Esophagus muscularis mucosa (tissue), 4 donors: ENCODE measurements at regions not wholly inside any gene's neighbourhood (a gene's known extent, or its start where the extent isn't known, plus 50 kb on each side); places are given as distances from the start of the nearest gene placed in this dataset.

Experiments
- DNase-seq: peaks from one replicate; pipeline ENCODE4 v3.0.0-alpha.2; 2017; ENCODE audit errors: extremely low spot score
- H3K27ac ChIP-seq, 4 donors: fragments of 200-600 bp; sonication (generic); replicated peaks in 1 of 4; 1 replicate in 3 of 4; 2 replicates in 1 of 4; pipeline ENCODE4 v1.5.1; 2016 to 2019; ENCODE audit warnings: mild to moderate bottlenecking in 1 of 4
- H3K27me3 ChIP-seq, 4 donors: fragments of 200-600 bp; sonication (generic); one replicate each; pipeline versions ENCODE4 v1.5.1 to v1.6.0; 2016 to 2019
- H3K36me3 ChIP-seq, 4 donors: fragments of 200-600 bp; sonication (generic); one replicate each; pipeline ENCODE4 v1.5.1; 2016 to 2019
- H3K4me1 ChIP-seq, 4 donors: fragments of 200-600 bp; sonication (generic); one replicate each; pipeline ENCODE4 v1.5.1; 2016 to 2019
- H3K4me3 ChIP-seq, 4 donors: fragments of 200-600 bp; sonication (generic); 1 replicate in 2 of 4; 2 replicates in 2 of 4; pipeline ENCODE4 v1.5.1; 2016 to 2019; ENCODE audit warnings: mild to moderate bottlenecking in 4 of 4, moderate library complexity in 1 of 4
- H3K9me3 ChIP-seq, 4 donors: fragments of 200-600 bp; sonication (generic); 1 replicate in 3 of 4; 2 replicates in 1 of 4; pipeline ENCODE4 v1.5.1; 2016 to 2019
- EP300 ChIP-seq: sonication (generic); formaldehyde crosslinking; IDR thresholded peaks from one replicate; pipeline ENCODE4 v1.6.1; 2017; ENCODE audit warnings: antibody characterized with exemption
- POLR2A ChIP-seq: fragments of 450-650 bp; IDR thresholded peaks from one replicate; pipeline ENCODE4 v1.6.1; 2017; ENCODE audit warnings: antibody characterized with exemption, moderate library complexity, mild to moderate bottlenecking, low read depth
- POLR2AphosphoS5 ChIP-seq, 2 donors: sonication (generic); formaldehyde crosslinking; IDR thresholded peaks; one replicate each; pipeline ENCODE4 v1.6.1; 2017; ENCODE audit warnings: antibody characterized with exemption in 2 of 2
- WGBS: methylation state at CpG from one replicate; pipeline ENCODE4 v1.1.5; 2018; 5-methylcytosine and 5-hydroxymethylcytosine counted together
- intact Hi-C: fragments of 100-400 bp; cut with DNase I; formaldehyde crosslinking; loops from one replicate; pipeline ENCODE4 v1.15.1; 2023
- TF ChIP-seq, protein P1 (sequence below), 3 experiments: fragments of 200-600 bp in 2 of 3; fragments of 450-650 bp in 1 of 3; sonication (generic) in 2 of 3; IDR thresholded peaks; one replicate each; pipeline ENCODE4 v1.5.1; 2017 to 2019; ENCODE audit warnings: antibody characterized with exemption in 3 of 3, mild to moderate bottlenecking in 2 of 3, moderate library complexity in 1 of 3

DNA sequence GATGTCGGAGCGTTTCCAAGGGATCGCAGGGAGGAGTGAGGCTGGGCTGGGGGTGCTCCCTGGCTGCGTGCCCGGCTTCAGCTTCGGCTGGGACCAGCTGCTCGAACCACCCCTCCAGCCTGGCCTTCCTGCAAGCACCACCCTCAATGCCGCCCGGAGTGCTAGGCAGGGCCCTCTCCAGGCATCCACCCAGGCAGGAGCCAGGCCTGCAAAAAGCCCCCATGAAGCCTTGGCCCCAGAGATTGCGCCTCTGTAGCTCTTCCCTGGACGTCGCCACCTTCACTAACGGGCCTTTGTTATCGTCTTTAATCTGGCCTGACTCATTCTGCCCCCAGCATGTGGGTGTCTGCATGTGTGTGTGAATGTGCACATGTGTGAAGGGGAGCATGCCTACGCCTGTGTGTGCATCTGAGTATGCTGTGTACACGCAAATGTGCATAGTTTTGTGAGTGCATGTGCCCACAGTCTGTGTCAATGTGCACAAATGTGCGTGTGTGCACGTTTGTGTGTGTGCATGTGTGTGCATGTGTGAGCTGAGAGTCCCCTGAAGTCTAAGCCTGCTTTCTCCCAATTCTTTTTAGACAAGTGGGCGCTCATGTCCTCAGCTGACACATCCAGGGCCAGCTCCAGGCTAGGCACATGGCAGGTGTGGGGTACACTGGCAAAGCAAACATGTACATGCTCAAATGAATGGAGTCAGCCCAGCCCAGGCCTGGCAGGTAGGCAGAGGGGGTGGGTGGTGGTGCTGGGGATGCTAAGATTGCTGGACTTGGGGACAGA is 195.4 kb upstream of the C14orf180 start:
- H3K4me1 ChIP-seq, result peaks cover 4 to 9% (median 7%) of the 10 kb centered on the region in 4 donors
- peaks cover 0 to 21% (median 15%) of the 10 kb centered on the region in 4 donors for H3K9me3 ChIP-seq
- WGBS, result 50% methylated on average over 17 of the region's 19 CpGs
- DNase-seq, result no peak
- H3K27me3 ChIP-seq, result peaks cover 0 to 65% (median 0%) of the 10 kb centered on the region in 4 donors
- no peak overlapping the region for H3K4me3 ChIP-seq
- H3K36me3 ChIP-seq, result no peaks in the 10 kb centered on the region
- TF ChIP-seq EP300 (no peak), POLR2A (no peak), POLR2AphosphoS5 (IDR thresholded peaks at IDR 0.05) (no peak)
- TF ChIP-seq, protein P1, sequence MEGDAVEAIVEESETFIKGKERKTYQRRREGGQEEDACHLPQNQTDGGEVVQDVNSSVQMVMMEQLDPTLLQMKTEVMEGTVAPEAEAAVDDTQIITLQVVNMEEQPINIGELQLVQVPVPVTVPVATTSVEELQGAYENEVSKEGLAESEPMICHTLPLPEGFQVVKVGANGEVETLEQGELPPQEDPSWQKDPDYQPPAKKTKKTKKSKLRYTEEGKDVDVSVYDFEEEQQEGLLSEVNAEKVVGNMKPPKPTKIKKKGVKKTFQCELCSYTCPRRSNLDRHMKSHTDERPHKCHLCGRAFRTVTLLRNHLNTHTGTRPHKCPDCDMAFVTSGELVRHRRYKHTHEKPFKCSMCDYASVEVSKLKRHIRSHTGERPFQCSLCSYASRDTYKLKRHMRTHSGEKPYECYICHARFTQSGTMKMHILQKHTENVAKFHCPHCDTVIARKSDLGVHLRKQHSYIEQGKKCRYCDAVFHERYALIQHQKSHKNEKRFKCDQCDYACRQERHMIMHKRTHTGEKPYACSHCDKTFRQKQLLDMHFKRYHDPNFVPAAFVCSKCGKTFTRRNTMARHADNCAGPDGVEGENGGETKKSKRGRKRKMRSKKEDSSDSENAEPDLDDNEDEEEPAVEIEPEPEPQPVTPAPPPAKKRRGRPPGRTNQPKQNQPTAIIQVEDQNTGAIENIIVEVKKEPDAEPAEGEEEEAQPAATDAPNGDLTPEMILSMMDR (IDR thresholded peaks at IDR 0.05), result no peak
- intact Hi-C loops, result no loop called here
- H3K27ac ChIP-seq, result no peak overlapping the region

DNA sequence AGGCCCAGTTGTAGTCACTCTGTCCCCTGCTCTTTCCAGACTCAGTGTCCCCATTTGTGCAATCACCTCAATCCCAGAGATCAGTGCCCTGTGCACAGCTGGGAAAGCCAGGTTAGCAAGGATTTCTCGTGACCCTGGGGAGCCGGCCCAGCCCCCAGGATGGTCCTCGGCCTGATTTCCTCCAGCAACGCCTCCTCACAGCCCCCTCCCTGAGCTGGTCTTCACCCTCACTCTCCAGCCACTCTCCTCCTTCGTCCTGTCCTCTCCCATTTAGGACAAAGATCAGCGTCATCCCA is 194.8 kb upstream of the C14orf180 start:
- Histone ChIP-seq H3K4me3 (no peak overlapping the region), H3K27me3 (peaks cover 0 to 65% (median 0%) of the 10 kb centered on the region in 4 donors), H3K36me3 (no peaks in the 10 kb centered on the region), H3K4me1 (peaks cover 4 to 9% (median 7%) of the 10 kb centered on the region in 4 donors), H3K27ac (no peak overlapping the region), H3K9me3 (peaks cover 0 to 17% (median 13%) of the 10 kb centered on the region in 4 donors)
- 89% methylated on average over 6 of the region's 6 CpGs for WGBS
- TF ChIP-seq POLR2A (no peak), EP300 (no peak), POLR2AphosphoS5 (IDR thresholded peaks at IDR 0.05) (no peak)
- TF ChIP-seq, protein P1 (IDR thresholded peaks at IDR 0.05), result no peak
- no peak for DNase-seq
- intact Hi-C loops, result no loop called here

DNA sequence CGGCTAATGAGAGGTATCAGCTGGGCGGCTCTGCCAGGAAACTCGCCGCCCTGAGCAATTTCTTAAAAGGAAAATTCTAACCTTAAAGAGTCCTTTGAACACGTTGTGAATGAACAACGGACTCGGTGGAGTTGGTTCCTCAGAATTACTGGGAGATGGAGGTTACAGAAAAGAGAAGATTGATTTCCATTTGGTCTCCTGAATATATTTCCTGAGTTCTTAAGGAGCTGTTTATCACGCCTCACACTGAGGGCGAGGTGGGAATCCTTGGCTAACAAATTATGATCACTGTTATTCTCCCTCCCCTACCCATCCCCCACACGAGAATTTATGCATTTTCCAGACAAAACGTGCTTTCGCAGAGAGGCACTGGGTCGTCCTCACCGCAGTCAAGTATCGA is 194.5 kb upstream of the C14orf180 start:
- H3K9me3 ChIP-seq, result peaks cover 0 to 13% (median 10%) of the 10 kb centered on the region in 4 donors
- peaks cover 0 to 64% (median 0%) of the 10 kb centered on the region in 4 donors for H3K27me3 ChIP-seq
- no peaks in the 10 kb centered on the region for H3K36me3 ChIP-seq
- intact Hi-C loops, result no loop called here
- H3K4me1 ChIP-seq, result peaks cover 4 to 9% (median 7%) of the 10 kb centered on the region in 4 donors
- no peak overlapping the region for H3K27ac ChIP-seq
- TF ChIP-seq POLR2AphosphoS5 (IDR thresholded peaks at IDR 0.05) (no peak), POLR2A (no peak), EP300 (no peak)
- TF ChIP-seq, protein P1 (IDR thresholded peaks at IDR 0.05), result no peak
- 91% methylated on average over 15 of the region's 15 CpGs for WGBS
- DNase-seq, result no peak
- H3K4me3 ChIP-seq, result no peak overlapping the region

DNA sequence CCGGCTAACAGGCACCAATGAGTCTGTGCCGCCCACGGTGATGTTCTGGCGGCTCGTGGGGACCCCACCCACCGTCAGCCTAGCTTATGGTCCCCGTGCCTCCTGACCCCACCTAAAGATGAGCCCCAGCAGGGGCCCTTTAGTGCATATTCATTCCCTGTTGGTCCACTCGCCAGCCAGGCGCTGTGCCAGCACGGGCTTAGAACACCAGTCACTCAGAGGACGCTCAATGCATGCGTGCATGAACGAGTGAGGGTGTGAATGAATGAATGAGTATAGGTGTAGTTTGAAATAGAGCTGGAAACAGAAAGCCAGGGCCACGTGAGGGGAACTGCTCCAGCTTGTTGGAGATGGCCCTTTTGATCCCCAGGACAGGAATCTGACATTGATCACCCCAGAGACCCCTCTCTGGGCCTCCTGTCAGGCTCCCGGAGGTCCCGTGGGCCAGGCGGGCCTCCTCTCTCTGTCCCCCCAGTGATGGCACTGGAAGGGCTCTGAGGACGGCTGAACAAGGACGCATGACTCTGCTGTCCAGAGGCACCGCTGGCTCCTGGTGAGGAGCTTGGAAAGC is 193.9 kb upstream of the C14orf180 start:
- DNase-seq, result no peak
- WGBS, result 81% methylated on average over 17 of the region's 20 CpGs
- Histone ChIP-seq H3K4me1 (peaks cover 4 to 9% (median 7%) of the 10 kb centered on the region in 4 donors), H3K4me3 (no peak overlapping the region), H3K27ac (no peak overlapping the region), H3K27me3 (peaks cover 0 to 59% (median 0%) of the 10 kb centered on the region in 4 donors), H3K9me3 (peaks cover 0 to 8% (median 5%) of the 10 kb centered on the region in 4 donors), H3K36me3 (no peaks in the 10 kb centered on the region)
- intact Hi-C loops, result no loop called here
- TF ChIP-seq POLR2AphosphoS5 (IDR thresholded peaks at IDR 0.05) (no peak), EP300 (no peak), POLR2A (no peak)
- TF ChIP-seq, protein P1 (IDR thresholded peaks at IDR 0.05), result no peak
